ENCODE measurements at regions not wholly inside any gene's neighbourhood (a gene's known extent, or its start where the extent isn't known, plus 50 kb on each side); places are given as distances from the start of the nearest gene placed in this dataset.

- H3K27ac ChIP-seq (replicated peaks): no peak overlapping the region
- no peaks in the 10 kb centered on the region for H3K27me3 ChIP-seq (ENCODE audit: insufficient read depth, poor library complexity, severe bottlenecking)
- no peak for DNase-seq (ENCODE audit: low read depth in 1 of 2, low spot score in 1 of 2)
- no peak for TF ChIP-seq GABPA (IDR thresholded peaks at IDR 0.05; ENCODE audit: low read depth)
- no peak for TF ChIP-seq CTCF (IDR thresholded peaks at IDR 0.05; ENCODE audit: insufficient read depth, low read length)
- no peak for TF ChIP-seq REST (IDR thresholded peaks at IDR 0.05; ENCODE audit: insufficient replicate concordance, low read depth)
- TF ChIP-seq POLR2AphosphoS5 (IDR thresholded peaks at IDR 0.05; ENCODE audit: low read depth): no peak
- no peak overlapping the region for H3K4me3 ChIP-seq (replicated peaks; ENCODE audit: insufficient read depth, low read length)
These were observed 111.8 kb downstream of the CAPZA3 start for GRCh38 chr12:18849761-18850160.

GRCh38 chr12:18850752-18851151 is 112.8 kb downstream of the CAPZA3 start:
- no peak for TF ChIP-seq SPI1 (IDR thresholded peaks at IDR 0.05; ENCODE audit: borderline replicate concordance, low read depth)
- TF ChIP-seq GABPA (IDR thresholded peaks at IDR 0.05; ENCODE audit: low read depth): no peak
- TF ChIP-seq REST (IDR thresholded peaks at IDR 0.05; ENCODE audit: insufficient replicate concordance, low read depth): no peak
- TF ChIP-seq POLR2AphosphoS5 (IDR thresholded peaks at IDR 0.05; ENCODE audit: low read depth): no peak
- TF ChIP-seq CTCF (IDR thresholded peaks at IDR 0.05; ENCODE audit: insufficient read depth, low read length): no peak
- Histone ChIP-seq H3K4me3 (replicated peaks; ENCODE audit: insufficient read depth, low read length) (no peak overlapping the region), H3K27ac (replicated peaks) (no peak overlapping the region), H3K27me3 (ENCODE audit: insufficient read depth, poor library complexity, severe bottlenecking) (no peaks in the 10 kb centered on the region)
- no peak for DNase-seq (ENCODE audit: low read depth in 1 of 2, low spot score in 1 of 2)

GRCh38 chr12:18851271-18851670 is 113.4 kb downstream of the CAPZA3 start:
- no peak for DNase-seq (ENCODE audit: low read depth in 1 of 2, low spot score in 1 of 2)
- no peak overlapping the region for H3K27ac ChIP-seq (replicated peaks)
- TF ChIP-seq REST (IDR thresholded peaks at IDR 0.05; ENCODE audit: insufficient replicate concordance, low read depth): no peak
- TF ChIP-seq SPI1 (IDR thresholded peaks at IDR 0.05; ENCODE audit: borderline replicate concordance, low read depth): no peak
- TF ChIP-seq POLR2AphosphoS5 (IDR thresholded peaks at IDR 0.05; ENCODE audit: low read depth): no peak
- no peak for TF ChIP-seq GABPA (IDR thresholded peaks at IDR 0.05; ENCODE audit: low read depth)
- no peak for TF ChIP-seq CTCF (IDR thresholded peaks at IDR 0.05; ENCODE audit: insufficient read depth, low read length)
- no peak overlapping the region for H3K4me3 ChIP-seq (replicated peaks; ENCODE audit: insufficient read depth, low read length)
- no peaks in the 10 kb centered on the region for H3K27me3 ChIP-seq (ENCODE audit: insufficient read depth, poor library complexity, severe bottlenecking)

Data from HL-60 (cell line).